HEK293T (cell line): ENCODE measurements at regions not wholly inside any gene's neighbourhood (a gene's known extent, or its start where the extent isn't known, plus 50 kb on each side); places are given as distances from the start of the nearest gene placed in this dataset.

Experiments
- CTCF ChIA-PET: fragments of 350-600 bp; formaldehyde crosslinking; extraction: SDS; loops from one replicate; lab custom pipeline; 2021; ENCODE audit warnings: antibody characterized with exemption, inconsistent platforms; lab: Yijun Ruan, JAX
- POLR2A ChIA-PET: fragments of 350-600 bp; formaldehyde crosslinking; extraction: SDS; loops from one replicate; lab custom pipeline; 2020; ENCODE audit warnings: antibody characterized with exemption, inconsistent platforms; lab: Yijun Ruan, JAX
- DNase-seq: peaks from one replicate; pipeline ENCODE4 v3.0.0; 2012; ENCODE audit warnings: mixed read lengths; ENCODE audit errors: extremely low spot score
- ARNT ChIP-seq: fragments of 450-650 bp; IDR thresholded peaks from 2 replicates; pipeline ENCODE4 v1.6.1; 2017; ENCODE audit warnings: mild to moderate bottlenecking
- BHLHE40 ChIP-seq: fragments of 450-650 bp; IDR thresholded peaks from 2 replicates; pipeline ENCODE4 v1.6.1; 2016; ENCODE audit warnings: mild to moderate bottlenecking, moderate library complexity, borderline replicate concordance
- CTBP1 ChIP-seq: fragments of 450-650 bp; IDR thresholded peaks from 2 replicates; pipeline ENCODE4 v1.6.1; 2016; ENCODE audit warnings: borderline replicate concordance
- ELF4 ChIP-seq: fragments of 450-650 bp; IDR thresholded peaks from 2 replicates; pipeline ENCODE4 v1.6.1; 2017; ENCODE audit warnings: antibody characterized with exemption
- FOXA1 ChIP-seq: fragments of 450-650 bp; IDR thresholded peaks from 2 replicates; pipeline ENCODE4 v1.6.1; 2016; ENCODE audit warnings: mild to moderate bottlenecking
- FOXK2 ChIP-seq: fragments of 450-650 bp; IDR thresholded peaks from 2 replicates; pipeline ENCODE4 v1.6.1; 2016; ENCODE audit warnings: mild to moderate bottlenecking
- FOXM1 ChIP-seq: fragments of 450-650 bp; IDR thresholded peaks from 2 replicates; pipeline ENCODE4 v1.6.1; 2017; ENCODE audit warnings: mild to moderate bottlenecking, borderline replicate concordance
- HDGF ChIP-seq: fragments of 450-650 bp; IDR thresholded peaks from 2 replicates; pipeline ENCODE4 v1.6.1; 2017; ENCODE audit warnings: antibody characterized with exemption, borderline replicate concordance
- L3MBTL2 ChIP-seq: fragments of 450-650 bp; conservative IDR thresholded peaks from 2 replicates; pipeline ENCODE4 v1.6.1; 2016; ENCODE audit warnings: mild to moderate bottlenecking
- LEF1 ChIP-seq: fragments of 450-650 bp; IDR thresholded peaks from 2 replicates; pipeline ENCODE4 v1.6.1; 2017; ENCODE audit warnings: mild to moderate bottlenecking, borderline replicate concordance
- NFRKB ChIP-seq: fragments of 450-650 bp; IDR thresholded peaks from 2 replicates; pipeline ENCODE4 v1.6.1; 2016; ENCODE audit warnings: mild to moderate bottlenecking, moderate library complexity
- SP1 ChIP-seq: fragments of 450-650 bp; IDR thresholded peaks from 2 replicates; pipeline ENCODE4 v1.6.1; 2017
- SUZ12 ChIP-seq: fragments of 450-650 bp; IDR thresholded peaks from 2 replicates; pipeline ENCODE4 v1.6.1; 2016; ENCODE audit warnings: mild to moderate bottlenecking
- TARDBP ChIP-seq: fragments of 450-650 bp; IDR thresholded peaks from 2 replicates; pipeline ENCODE4 v1.6.1; 2016
- ZNF384 ChIP-seq: fragments of 450-650 bp; IDR thresholded peaks from 2 replicates; pipeline ENCODE4 v1.6.1; 2016
- TF ChIP-seq, protein P1 (sequence below): fragments of 450-650 bp; IDR thresholded peaks from 2 replicates; pipeline ENCODE4 v1.6.1; 2016

- ChIA-PET POLR2A (no interaction called here), CTCF (no interaction called here)
- no peak for TF ChIP-seq BHLHE40
- no peak for TF ChIP-seq NFRKB
- no peak for TF ChIP-seq FOXM1
- TF ChIP-seq ELF4: no peak
- no peak for TF ChIP-seq SP1
- TF ChIP-seq, protein P1, sequence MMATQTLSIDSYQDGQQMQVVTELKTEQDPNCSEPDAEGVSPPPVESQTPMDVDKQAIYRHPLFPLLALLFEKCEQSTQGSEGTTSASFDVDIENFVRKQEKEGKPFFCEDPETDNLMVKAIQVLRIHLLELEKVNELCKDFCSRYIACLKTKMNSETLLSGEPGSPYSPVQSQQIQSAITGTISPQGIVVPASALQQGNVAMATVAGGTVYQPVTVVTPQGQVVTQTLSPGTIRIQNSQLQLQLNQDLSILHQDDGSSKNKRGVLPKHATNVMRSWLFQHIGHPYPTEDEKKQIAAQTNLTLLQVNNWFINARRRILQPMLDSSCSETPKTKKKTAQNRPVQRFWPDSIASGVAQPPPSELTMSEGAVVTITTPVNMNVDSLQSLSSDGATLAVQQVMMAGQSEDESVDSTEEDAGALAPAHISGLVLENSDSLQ: no peak
- TF ChIP-seq SUZ12: no peak
- no peak for TF ChIP-seq FOXK2
- TF ChIP-seq HDGF: no peak
- TF ChIP-seq ZNF384: no peak
- TF ChIP-seq ARNT: no peak
- TF ChIP-seq CTBP1: no peak
- TF ChIP-seq TARDBP: no peak
- no peak for TF ChIP-seq LEF1
- no peak for TF ChIP-seq FOXA1
- no peak for TF ChIP-seq L3MBTL2
- DNase-seq: no peak
Observed at GRCh38 chr5:21672911-21673310, 1180.2 kb downstream of the CDH12 start.

DNA sequence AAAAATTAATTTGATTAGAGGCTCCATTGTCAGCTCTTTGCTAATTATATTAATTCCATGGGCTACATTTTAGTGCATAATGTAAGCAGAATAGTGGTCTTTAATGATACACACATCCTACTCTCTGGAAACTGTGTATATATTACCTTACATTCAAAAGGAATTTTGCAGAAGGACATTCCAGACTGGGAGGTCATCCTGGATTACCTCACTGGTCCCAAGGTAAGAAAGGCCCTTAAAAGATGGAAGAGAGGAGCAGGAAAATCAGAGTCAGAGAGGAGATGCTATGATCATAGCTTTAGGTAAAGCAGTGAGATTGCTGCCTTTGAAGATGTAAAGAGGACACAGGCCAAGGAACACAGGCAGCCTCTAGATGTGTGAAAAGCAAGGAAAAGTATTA lies 1180.8 kb downstream of the CDH12 start:
- no peak for TF ChIP-seq TARDBP
- TF ChIP-seq CTBP1: no peak
- no peak for TF ChIP-seq ARNT
- no peak for DNase-seq
- POLR2A ChIA-PET: no interaction called here
- CTCF ChIA-PET: no interaction called here

GRCh38 chr5:21665524-21665923 lies 1187.6 kb downstream of the CDH12 start:
- ChIA-PET POLR2A (no interaction called here), CTCF (no interaction called here)
- DNase-seq: no peak
- TF ChIP-seq, protein P1: no peak
- TF ChIP-seq L3MBTL2: no peak
- TF ChIP-seq FOXK2: no peak
- TF ChIP-seq HDGF: no peak
- no peak for TF ChIP-seq ZNF384
- no peak for TF ChIP-seq SUZ12
- TF ChIP-seq BHLHE40: no peak
- TF ChIP-seq CTBP1: no peak
- TF ChIP-seq ELF4: no peak
- TF ChIP-seq FOXM1: no peak
- no peak for TF ChIP-seq NFRKB
- TF ChIP-seq TARDBP: no peak
- TF ChIP-seq ARNT: no peak
- TF ChIP-seq SP1: no peak
- no peak for TF ChIP-seq FOXA1

DNA sequence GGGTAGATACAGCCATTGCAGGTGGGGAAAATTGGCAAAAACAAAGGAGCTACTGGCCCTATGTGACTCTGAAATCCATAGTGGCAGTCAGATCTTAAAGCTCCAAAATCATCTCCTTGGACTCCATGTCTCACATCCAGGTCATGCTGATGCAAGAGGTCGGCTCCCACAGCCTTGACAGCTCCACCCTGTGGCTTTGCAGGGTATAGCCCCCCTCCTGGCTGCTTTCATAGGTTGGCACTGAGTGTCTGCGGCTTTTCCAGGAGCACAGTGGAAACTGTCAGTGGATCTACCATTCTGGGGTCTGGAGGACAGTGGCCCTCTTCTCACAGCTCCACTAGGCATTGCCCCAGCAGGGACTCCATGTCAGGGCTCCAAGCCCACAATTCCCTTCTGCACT lies 1190.1 kb downstream of the CDH12 start:
- CTCF ChIA-PET: no interaction called here
- POLR2A ChIA-PET: no interaction called here
- no peak for TF ChIP-seq ZNF384
- DNase-seq: no peak

GRCh38 chr5:21661184-21661583 lies 1192.0 kb downstream of the CDH12 start:
- ChIA-PET POLR2A (no interaction called here), CTCF (no interaction called here)
- TF ChIP-seq FOXA1 (no peak), NFRKB (no peak), L3MBTL2 (no peak), BHLHE40 (no peak), LEF1 (no peak), SUZ12 (no peak)
- TF ChIP-seq, protein P1: no peak
- DNase-seq: no peak

- POLR2A ChIA-PET: no interaction called here
- TF ChIP-seq BHLHE40: no peak
- no peak for TF ChIP-seq CTBP1
- no peak for TF ChIP-seq ELF4
- no peak for TF ChIP-seq FOXM1
- TF ChIP-seq NFRKB: no peak
- TF ChIP-seq L3MBTL2: no peak
- no peak for TF ChIP-seq FOXK2
- CTCF ChIA-PET: no interaction called here
- DNase-seq: no peak
Observed at GRCh38 chr5:21654556-21654955, 1198.6 kb downstream of the CDH12 start.

- TF ChIP-seq HDGF (no peak), FOXA1 (no peak), NFRKB (no peak), L3MBTL2 (no peak), SP1 (no peak), BHLHE40 (no peak), ELF4 (no peak)
- TF ChIP-seq, protein P1: no peak
- ChIA-PET CTCF (no interaction called here), POLR2A (no interaction called here)
- no peak for DNase-seq
Observed at GRCh38 chr5:21649969-21650368, 1203.2 kb downstream of the CDH12 start.
